Hepatocyte (in vitro differentiated cells): ENCODE measurements at regions not wholly inside any gene's neighbourhood (a gene's known extent, or its start where the extent isn't known, plus 50 kb on each side); places are given as distances from the start of the nearest gene placed in this dataset.

Source experiments
- DNase-seq: peaks from one replicate; pipeline ENCODE4 v3.0.0-alpha.2; 2016; ENCODE audit warnings: low spot score
- H2AFZ ChIP-seq: fragments of 200-600 bp; sonication (generic); 2 replicates; pipeline ENCODE4 v1.6.0; 2016; ENCODE audit warnings: antibody characterized with exemption, mild to moderate bottlenecking
- H3K27ac ChIP-seq: fragments of 200-600 bp; sonication (generic); 2 replicates; pipeline ENCODE4 v1.5.1; 2016; ENCODE audit warnings: mild to moderate bottlenecking
- H3K27me3 ChIP-seq: fragments of 200-600 bp; sonication (generic); 2 replicates; pipeline ENCODE4 v1.6.1; 2016
- H3K36me3 ChIP-seq: fragments of 200-600 bp; sonication (generic); replicated peaks from 2 replicates; pipeline ENCODE4 v1.5.1; 2016; ENCODE audit warnings: low read depth; ENCODE audit not compliant: insufficient read depth
- H3K4me1 ChIP-seq: fragments of 200-600 bp; sonication (generic); 2 replicates; pipeline ENCODE4 v1.5.1; 2016; ENCODE audit warnings: mild to moderate bottlenecking, moderate library complexity; ENCODE audit not compliant: insufficient read depth
- H3K4me2 ChIP-seq: fragments of 200-600 bp; sonication (generic); 2 replicates; pipeline ENCODE4 v1.6.0; 2016
- H3K4me3 ChIP-seq: fragments of 200-600 bp; sonication (generic); 2 replicates; pipeline ENCODE4 v1.5.1; 2016; ENCODE audit warnings: mild to moderate bottlenecking
- H3K79me2 ChIP-seq: fragments of 200-600 bp; sonication (generic); 2 replicates; pipeline ENCODE4 v1.6.0; 2017; ENCODE audit warnings: mild to moderate bottlenecking
- H3K9me2 ChIP-seq: fragments of 200-600 bp; sonication (generic); replicated peaks from 2 replicates; pipeline ENCODE4 v1.6.0; 2017; ENCODE audit warnings: mild to moderate bottlenecking; ENCODE audit not compliant: insufficient read depth
- H3K9me3 ChIP-seq: fragments of 200-600 bp; sonication (generic); 2 replicates; pipeline ENCODE4 v1.5.1; 2016; ENCODE audit warnings: low read depth, mild to moderate bottlenecking
- H4K20me1 ChIP-seq: fragments of 200-600 bp; sonication (generic); 2 replicates; pipeline ENCODE4 v1.6.0; 2016; ENCODE audit warnings: mild to moderate bottlenecking; ENCODE audit not compliant: insufficient read depth, poor library complexity, severe bottlenecking
- EZH2 ChIP-seq: fragments of 200-600 bp; sonication (generic); IDR thresholded peaks from 2 replicates; pipeline ENCODE4 v1.6.1; 2016; ENCODE audit warnings: antibody characterized with exemption, mild to moderate bottlenecking, borderline replicate concordance
- EZH2phosphoT487 ChIP-seq: fragments of 200-600 bp; sonication (generic); IDR thresholded peaks from one replicate; pipeline ENCODE4 v1.6.1; 2018; ENCODE audit warnings: antibody characterized with exemption, mild to moderate bottlenecking, low read depth, moderate library complexity; ENCODE audit not compliant: unreplicated experiment, severe bottlenecking
- WGBS: methylation state at CpG from one replicate; pipeline ENCODE4 v1.1.6; 2016; ENCODE audit warnings: low lambda C conversion rate; ENCODE audit errors: missing lambda C conversion rate; 5-methylcytosine and 5-hydroxymethylcytosine counted together
- TF ChIP-seq, protein P1 (sequence below): fragments of 200-600 bp; sonication (generic); IDR thresholded peaks from 2 replicates; pipeline ENCODE4 v1.5.1; 2016; ENCODE audit warnings: antibody characterized with exemption, mild to moderate bottlenecking; ENCODE audit not compliant: poor library complexity

DNA sequence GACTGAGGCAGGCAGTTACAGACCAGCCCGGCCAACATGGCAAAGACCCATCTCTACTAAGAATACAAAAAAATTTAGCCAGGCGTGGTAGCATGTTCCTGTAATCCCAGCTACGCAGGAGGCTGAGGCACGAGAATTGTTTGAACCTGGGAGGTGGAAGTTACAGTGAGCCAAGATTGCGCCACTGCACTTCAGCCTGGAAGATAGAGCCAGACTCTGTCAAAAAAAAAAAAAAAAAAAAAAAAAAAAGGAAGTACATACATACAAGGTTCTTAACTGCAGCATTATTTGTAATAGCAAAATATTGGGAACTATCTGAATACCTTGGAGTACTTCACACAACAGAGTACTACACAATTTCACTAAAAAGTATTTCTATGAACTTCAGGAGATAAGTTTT, 183.5 kb upstream of the OLIG3 start:
- Histone ChIP-seq H4K20me1 (no peaks in the 10 kb centered on the region), H2AFZ (no peak overlapping the region), H3K27ac (no peak overlapping the region), H3K9me2 (no peaks in the 10 kb centered on the region), H3K4me2 (no peak overlapping the region), H3K79me2 (no peaks in the 10 kb centered on the region), H3K36me3 (no peaks in the 10 kb centered on the region), H3K4me3 (no peak overlapping the region), H3K27me3 (no peaks in the 10 kb centered on the region), H3K9me3 (no peaks in the 10 kb centered on the region), H3K4me1 (no peaks in the 10 kb centered on the region)
- TF ChIP-seq, protein P1, sequence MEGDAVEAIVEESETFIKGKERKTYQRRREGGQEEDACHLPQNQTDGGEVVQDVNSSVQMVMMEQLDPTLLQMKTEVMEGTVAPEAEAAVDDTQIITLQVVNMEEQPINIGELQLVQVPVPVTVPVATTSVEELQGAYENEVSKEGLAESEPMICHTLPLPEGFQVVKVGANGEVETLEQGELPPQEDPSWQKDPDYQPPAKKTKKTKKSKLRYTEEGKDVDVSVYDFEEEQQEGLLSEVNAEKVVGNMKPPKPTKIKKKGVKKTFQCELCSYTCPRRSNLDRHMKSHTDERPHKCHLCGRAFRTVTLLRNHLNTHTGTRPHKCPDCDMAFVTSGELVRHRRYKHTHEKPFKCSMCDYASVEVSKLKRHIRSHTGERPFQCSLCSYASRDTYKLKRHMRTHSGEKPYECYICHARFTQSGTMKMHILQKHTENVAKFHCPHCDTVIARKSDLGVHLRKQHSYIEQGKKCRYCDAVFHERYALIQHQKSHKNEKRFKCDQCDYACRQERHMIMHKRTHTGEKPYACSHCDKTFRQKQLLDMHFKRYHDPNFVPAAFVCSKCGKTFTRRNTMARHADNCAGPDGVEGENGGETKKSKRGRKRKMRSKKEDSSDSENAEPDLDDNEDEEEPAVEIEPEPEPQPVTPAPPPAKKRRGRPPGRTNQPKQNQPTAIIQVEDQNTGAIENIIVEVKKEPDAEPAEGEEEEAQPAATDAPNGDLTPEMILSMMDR: no peak
- no peak for TF ChIP-seq EZH2
- TF ChIP-seq EZH2phosphoT487: no peak
- WGBS: 90% methylated on average over 5 of the region's 5 CpGs
- no peak for DNase-seq

- no peak for TF ChIP-seq EZH2phosphoT487
- no peak for TF ChIP-seq EZH2
- TF ChIP-seq, protein P1: no peak
- H3K4me3 ChIP-seq: no peak overlapping the region
- H3K36me3 ChIP-seq: no peaks in the 10 kb centered on the region
- no peak overlapping the region for H2AFZ ChIP-seq
- no peaks in the 10 kb centered on the region for H3K4me1 ChIP-seq
- no peaks in the 10 kb centered on the region for H3K79me2 ChIP-seq
- H4K20me1 ChIP-seq: no peaks in the 10 kb centered on the region
- H3K27me3 ChIP-seq: no peaks in the 10 kb centered on the region
- WGBS: 91% methylated on average over 2 of the region's 2 CpGs
- no peak overlapping the region for H3K27ac ChIP-seq
- H3K9me3 ChIP-seq: no peaks in the 10 kb centered on the region
- DNase-seq: no peak
- no peak overlapping the region for H3K4me2 ChIP-seq
- no peaks in the 10 kb centered on the region for H3K9me2 ChIP-seq
These were observed 184.3 kb upstream of the OLIG3 start for GRCh38 chr6:137678451-137678850.

DNA sequence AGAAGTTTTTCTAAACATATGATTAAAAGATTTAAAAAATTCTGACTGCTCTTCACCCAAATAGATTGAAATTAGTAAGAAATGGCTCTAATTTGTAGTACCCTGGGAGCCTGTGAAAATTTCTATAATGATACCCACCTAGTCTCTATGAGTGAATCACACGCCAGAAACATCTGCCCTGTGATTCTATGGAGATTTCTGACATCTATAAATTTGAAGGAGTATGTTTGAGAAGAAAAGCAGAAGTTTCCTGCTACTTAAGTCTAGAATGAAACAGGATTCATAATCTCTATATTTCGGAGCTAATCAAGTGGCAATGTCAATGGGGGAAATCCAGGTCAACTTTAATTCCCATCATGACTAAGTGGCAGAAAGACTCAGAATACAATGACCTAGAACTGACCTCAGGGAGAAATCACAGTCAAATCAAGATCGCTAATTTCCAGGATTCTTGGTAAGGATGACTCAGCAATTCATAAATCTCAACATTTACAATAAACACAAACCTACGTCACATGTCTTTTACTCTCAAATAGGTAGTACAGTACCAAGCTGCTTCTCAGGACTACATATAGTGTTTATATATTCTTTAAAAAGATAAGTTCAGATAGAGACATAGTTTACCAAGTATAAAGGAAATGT, 186.2 kb upstream of the TNFAIP3 start:
- Histone ChIP-seq H3K79me2 (no peaks in the 10 kb centered on the region), H3K4me3 (no peak overlapping the region), H3K36me3 (no peaks in the 10 kb centered on the region), H3K4me1 (no peaks in the 10 kb centered on the region), H3K4me2 (no peak overlapping the region), H3K27ac (no peak overlapping the region), H3K27me3 (no peaks in the 10 kb centered on the region), H3K9me2 (no peaks in the 10 kb centered on the region), H4K20me1 (no peaks in the 10 kb centered on the region), H2AFZ (no peak overlapping the region), H3K9me3 (no peaks in the 10 kb centered on the region)
- WGBS: 76% methylated on average over 4 of the region's 4 CpGs
- DNase-seq: no peak
- TF ChIP-seq EZH2phosphoT487 (no peak), EZH2 (no peak)
- TF ChIP-seq, protein P1: no peak
